DND-41 (cell line): ENCODE measurements at regions not wholly inside any gene's neighbourhood (a gene's known extent, or its start where the extent isn't known, plus 50 kb on each side); places are given as distances from the start of the nearest gene placed in this dataset.

Experiments used
- EZH2 ChIP-seq: IDR thresholded peaks from 3 replicates; pipeline ENCODE4 v1.6.1; 2012; ENCODE audit warnings: borderline replicate concordance, low read depth, mild to moderate bottlenecking, moderate library complexity, low read length, inconsistent platforms; ENCODE audit not compliant: severe bottlenecking
- TF ChIP-seq, protein P1 (sequence below): IDR thresholded peaks from 2 replicates; pipeline ENCODE4 v1.5.1; 2012; ENCODE audit warnings: borderline replicate concordance, low read length, moderate library complexity, mild to moderate bottlenecking; ENCODE audit not compliant: poor library complexity, severe bottlenecking; ENCODE audit errors: extremely low read depth

DNA sequence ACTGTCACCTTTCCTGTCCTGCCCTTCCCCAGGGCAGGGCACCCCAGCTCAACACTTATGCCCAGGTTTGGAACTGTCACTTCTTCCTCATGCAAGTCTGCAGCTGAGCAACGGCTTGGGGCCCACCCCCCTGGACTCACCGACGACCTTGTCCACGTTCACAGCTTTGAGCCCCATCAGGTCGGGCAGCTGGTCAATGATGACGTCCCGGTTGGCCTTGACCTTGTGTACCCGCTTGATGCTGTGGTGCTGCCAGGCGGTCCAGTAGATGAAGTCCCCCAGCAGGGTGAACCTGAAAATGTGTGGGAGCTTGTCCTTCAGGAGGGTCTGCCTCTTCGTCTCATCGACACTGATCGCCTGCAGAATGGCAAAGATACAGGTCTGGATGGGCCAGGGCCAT lies 135.0 kb downstream of the CRYBB2 start:
- TF ChIP-seq, protein P1, sequence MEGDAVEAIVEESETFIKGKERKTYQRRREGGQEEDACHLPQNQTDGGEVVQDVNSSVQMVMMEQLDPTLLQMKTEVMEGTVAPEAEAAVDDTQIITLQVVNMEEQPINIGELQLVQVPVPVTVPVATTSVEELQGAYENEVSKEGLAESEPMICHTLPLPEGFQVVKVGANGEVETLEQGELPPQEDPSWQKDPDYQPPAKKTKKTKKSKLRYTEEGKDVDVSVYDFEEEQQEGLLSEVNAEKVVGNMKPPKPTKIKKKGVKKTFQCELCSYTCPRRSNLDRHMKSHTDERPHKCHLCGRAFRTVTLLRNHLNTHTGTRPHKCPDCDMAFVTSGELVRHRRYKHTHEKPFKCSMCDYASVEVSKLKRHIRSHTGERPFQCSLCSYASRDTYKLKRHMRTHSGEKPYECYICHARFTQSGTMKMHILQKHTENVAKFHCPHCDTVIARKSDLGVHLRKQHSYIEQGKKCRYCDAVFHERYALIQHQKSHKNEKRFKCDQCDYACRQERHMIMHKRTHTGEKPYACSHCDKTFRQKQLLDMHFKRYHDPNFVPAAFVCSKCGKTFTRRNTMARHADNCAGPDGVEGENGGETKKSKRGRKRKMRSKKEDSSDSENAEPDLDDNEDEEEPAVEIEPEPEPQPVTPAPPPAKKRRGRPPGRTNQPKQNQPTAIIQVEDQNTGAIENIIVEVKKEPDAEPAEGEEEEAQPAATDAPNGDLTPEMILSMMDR = no peak
- TF ChIP-seq EZH2 = no peak
